BE2C (cell line): ENCODE measurements at regions not wholly inside any gene's neighbourhood (a gene's known extent, or its start where the extent isn't known, plus 50 kb on each side); places are given as distances from the start of the nearest gene placed in this dataset.
A peak's percentile ranks its signal among the peaks of the same experiment; 100 is the strongest.

Experiments
- DNase-seq: peaks from one replicate; pipeline ENCODE4 v3.0.0-alpha.2; 2020
- H3K27me3 ChIP-seq: fragments of 250-450 bp; sonication (Bioruptor Pico); 2 replicates; pipeline ENCODE4 v1.5.1; 2020; ENCODE audit warnings: mild to moderate bottlenecking
- H3K36me3 ChIP-seq: fragments of 250-450 bp; sonication (Bioruptor Pico); 2 replicates; pipeline ENCODE4 v1.5.1; 2020; ENCODE audit warnings: mild to moderate bottlenecking
- H3K4me1 ChIP-seq: fragments of 250-450 bp; sonication (Bioruptor Pico); 2 replicates; pipeline ENCODE4 v1.5.1; 2020
- H3K4me3 ChIP-seq: 2 replicates; pipeline ENCODE4 v1.5.1; 2011; ENCODE audit warnings: low read depth, low read length
- H3K9me3 ChIP-seq: fragments of 250-450 bp; sonication (Bioruptor Pico); 2 replicates; pipeline ENCODE4 v1.5.1; 2020
- CTCF ChIP-seq: IDR thresholded peaks from 2 replicates; pipeline ENCODE4 v1.5.1; 2012; ENCODE audit warnings: mild to moderate bottlenecking, low read depth, low read length

GRCh38 chr9:34887841-34888240 lies 70.2 kb upstream of the PHF24 start:
- no peak for DNase-seq
- H3K36me3 ChIP-seq = no peaks in the 10 kb centered on the region
- TF ChIP-seq CTCF = no peak

GRCh38 chr9:34884747-34885189 lies 73.3 kb upstream of the PHF24 start:
- H3K36me3 ChIP-seq = no peaks in the 10 kb centered on the region
- no peaks in the 10 kb centered on the region for H3K4me1 ChIP-seq
- H3K27me3 ChIP-seq = no peaks in the 10 kb centered on the region
- no peak for DNase-seq
- no peak overlapping the region for H3K4me3 ChIP-seq
- no peak for TF ChIP-seq CTCF
- H3K9me3 ChIP-seq = no peaks in the 10 kb centered on the region

More at GRCh38 chr9:34887841-34888240, 70.2 kb upstream of the PHF24 start:
- Histone ChIP-seq H3K4me3 (no peak overlapping the region), H3K4me1 (no peaks in the 10 kb centered on the region), H3K27me3 (no peaks in the 10 kb centered on the region; the same call in 1 of the 2 replicates), H3K9me3 (no peaks in the 10 kb centered on the region)

DNA sequence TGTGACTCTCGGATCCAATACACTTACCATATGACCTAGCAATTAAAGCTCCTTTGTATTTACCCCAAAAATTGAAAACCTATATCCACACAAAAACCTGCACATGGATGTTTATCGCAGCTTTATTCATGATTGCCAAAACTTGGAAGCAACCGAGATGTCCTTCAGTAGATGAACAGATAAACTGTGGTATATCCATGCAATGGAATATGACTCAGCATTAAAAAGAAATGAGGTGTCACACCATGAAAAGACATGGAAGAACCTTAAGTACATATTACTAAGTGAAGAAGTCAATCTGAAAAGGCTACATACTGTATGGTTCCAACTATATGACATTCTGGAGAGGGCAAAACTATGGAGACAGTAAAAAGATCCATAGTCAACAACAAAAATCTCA lies 82.0 kb upstream of the PHF24 start:
- H3K36me3 ChIP-seq = no peaks in the 10 kb centered on the region
- H3K9me3 ChIP-seq = no peaks in the 10 kb centered on the region
- H3K4me3 ChIP-seq = no peak overlapping the region
- no peaks in the 10 kb centered on the region for H3K4me1 ChIP-seq
- no peak for DNase-seq
- H3K27me3 ChIP-seq = no peaks in the 10 kb centered on the region
- no peak for TF ChIP-seq CTCF

DNA sequence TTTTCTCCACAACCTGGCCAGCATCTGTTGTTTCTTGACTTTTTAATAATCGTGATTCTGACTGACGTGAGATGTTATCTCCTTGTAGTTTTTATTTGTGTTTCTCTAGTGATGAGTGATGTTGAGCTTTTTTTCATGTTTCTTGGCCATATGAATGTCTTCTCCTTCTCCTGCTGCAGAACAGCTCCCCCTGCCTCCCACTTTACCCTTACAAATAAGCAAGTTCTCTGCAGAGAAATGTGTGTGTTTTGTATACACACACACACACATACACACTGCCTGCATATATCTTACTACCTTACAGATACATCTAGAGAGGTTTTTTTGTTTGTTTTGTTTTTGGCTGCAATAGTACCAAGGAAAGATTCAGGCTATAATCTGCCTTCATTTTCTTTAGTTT lies 88.7 kb upstream of the PHF24 start:
- DNase-seq = no peak
- Histone ChIP-seq H3K27me3 (no peaks in the 10 kb centered on the region), H3K36me3 (no peaks in the 10 kb centered on the region), H3K4me1 (no peaks in the 10 kb centered on the region), H3K4me3 (no peak overlapping the region), H3K9me3 (no peaks in the 10 kb centered on the region)
- TF ChIP-seq CTCF = peak; percentile 45

DNA sequence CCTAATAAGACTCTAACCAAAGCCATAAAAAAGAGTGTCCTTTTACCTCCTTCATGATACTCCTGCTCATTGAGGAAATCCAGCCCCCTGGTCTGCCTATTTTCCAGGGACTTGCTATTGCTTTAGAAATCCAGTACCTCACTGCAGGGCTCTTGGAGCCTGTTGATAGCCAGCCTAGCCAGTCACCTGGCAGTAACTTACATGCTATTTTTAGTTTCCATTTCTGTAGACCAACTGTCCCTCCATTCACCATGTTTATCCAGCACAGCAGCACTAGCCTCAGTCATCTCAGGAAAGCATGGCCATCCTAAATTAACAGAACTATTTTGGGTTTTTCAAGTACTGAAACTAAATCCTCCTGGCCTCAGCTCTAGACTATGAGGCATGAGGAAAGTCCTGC lies 91.5 kb upstream of the PHF24 start:
- Histone ChIP-seq H3K4me3 (no peak overlapping the region), H3K4me1 (no peaks in the 10 kb centered on the region), H3K9me3 (no peaks in the 10 kb centered on the region), H3K27me3 (no peaks in the 10 kb centered on the region), H3K36me3 (no peaks in the 10 kb centered on the region)
- DNase-seq = no peak
- no peak for TF ChIP-seq CTCF

GRCh38 chr9:34863426-34863825 lies 94.7 kb upstream of the PHF24 start:
- Histone ChIP-seq H3K4me1 (no peaks in the 10 kb centered on the region), H3K36me3 (no peaks in the 10 kb centered on the region), H3K9me3 (no peaks in the 10 kb centered on the region), H3K4me3 (no peak overlapping the region), H3K27me3 (no peaks in the 10 kb centered on the region)
- no peak for TF ChIP-seq CTCF
- no peak for DNase-seq
